ENCODE measurements at regions not wholly inside any gene's neighbourhood (a gene's known extent, or its start where the extent isn't known, plus 50 kb on each side); places are given as distances from the start of the nearest gene placed in this dataset.

GRCh38 chr4:3642056-3642630 lies 109.9 kb upstream of the LRPAP1 start:
- TF ChIP-seq CTCF (conservative IDR thresholded peaks at IDR 0.05; ENCODE audit: low read depth, low read length), result no peak
- DNase-seq (ENCODE audit: low read depth), result no peak
- no peak overlapping the region for H3K4me3 ChIP-seq (ENCODE audit: low read length)

GRCh38 chr4:3641501-3641900 lies 109.3 kb upstream of the LRPAP1 start:
- no peak for DNase-seq (ENCODE audit: low read depth)
- TF ChIP-seq CTCF (conservative IDR thresholded peaks at IDR 0.05; ENCODE audit: low read depth, low read length), result no peak
- H3K4me3 ChIP-seq (ENCODE audit: low read length), result no peak overlapping the region

- DNase-seq (ENCODE audit: low read depth), result peak; percentile 8
- H3K4me3 ChIP-seq (ENCODE audit: low read length), result no peak overlapping the region
- no peak for TF ChIP-seq CTCF (conservative IDR thresholded peaks at IDR 0.05; ENCODE audit: low read depth, low read length)
These were observed 108.4 kb upstream of the LRPAP1 start for GRCh38 chr4:3640587-3640962.

- TF ChIP-seq CTCF (conservative IDR thresholded peaks at IDR 0.05; ENCODE audit: low read depth, low read length), result no peak
- no peak overlapping the region for H3K4me3 ChIP-seq (ENCODE audit: low read length)
- no peak for DNase-seq (ENCODE audit: low read depth)
These were observed 107.7 kb upstream of the LRPAP1 start for GRCh38 chr4:3639613-3640586.

- no peak overlapping the region for H3K4me3 ChIP-seq (ENCODE audit: low read length)
- DNase-seq (ENCODE audit: low read depth), result no peak
- TF ChIP-seq CTCF (conservative IDR thresholded peaks at IDR 0.05; ENCODE audit: low read depth, low read length), result no peak
These were observed 106.0 kb upstream of the LRPAP1 start for GRCh38 chr4:3638080-3638795.

- H3K4me3 ChIP-seq (ENCODE audit: low read length), result no peak overlapping the region
- DNase-seq (ENCODE audit: low read depth), result no peak
- TF ChIP-seq CTCF (conservative IDR thresholded peaks at IDR 0.05; ENCODE audit: low read depth, low read length), result no peak
These were observed 105.2 kb upstream of the LRPAP1 start for GRCh38 chr4:3637326-3638016.
